ENCODE measurements at regions not wholly inside any gene's neighbourhood (a gene's known extent, or its start where the extent isn't known, plus 50 kb on each side); places are given as distances from the start of the nearest gene placed in this dataset.

DNA sequence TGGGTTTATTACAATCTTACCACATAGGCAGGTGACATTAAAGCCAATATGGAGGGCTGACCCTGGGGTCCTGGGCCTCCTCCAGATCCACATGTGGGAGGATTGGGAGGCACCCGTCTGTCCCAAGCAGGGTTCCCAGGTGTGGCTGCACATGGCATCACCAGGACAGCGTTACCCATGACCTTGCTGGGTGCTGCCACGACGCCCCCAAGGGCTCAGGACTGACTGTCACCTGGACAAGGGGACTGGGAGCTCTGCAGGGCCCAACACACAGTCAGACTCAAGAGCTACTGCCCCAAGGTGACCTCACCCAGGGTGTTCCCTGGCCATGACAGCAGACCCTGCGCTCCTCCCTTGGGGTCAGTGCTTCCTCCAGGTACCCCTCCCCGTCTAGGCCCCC, 437.4 kb upstream of the MYT1L start:
- ChIA-PET POLR2A (no interaction called here), CTCF (no interaction called here)
- H3K27me3 Mint-ChIP-seq = no peaks in the 10 kb centered on the region
- H3K4me1 Mint-ChIP-seq (ENCODE audit: low read depth) = no peaks in the 10 kb centered on the region
- H3K36me3 Mint-ChIP-seq = no peaks in the 10 kb centered on the region
- no peak for DNase-seq
- intact Hi-C loops (cut with micrococcal nuclease) = no loop called here
- H3K9me3 Mint-ChIP-seq = no peaks in the 10 kb centered on the region
- H3K4me3 Mint-ChIP-seq = no peak overlapping the region
- no peak overlapping the region for H3K27ac Mint-ChIP-seq

DNA sequence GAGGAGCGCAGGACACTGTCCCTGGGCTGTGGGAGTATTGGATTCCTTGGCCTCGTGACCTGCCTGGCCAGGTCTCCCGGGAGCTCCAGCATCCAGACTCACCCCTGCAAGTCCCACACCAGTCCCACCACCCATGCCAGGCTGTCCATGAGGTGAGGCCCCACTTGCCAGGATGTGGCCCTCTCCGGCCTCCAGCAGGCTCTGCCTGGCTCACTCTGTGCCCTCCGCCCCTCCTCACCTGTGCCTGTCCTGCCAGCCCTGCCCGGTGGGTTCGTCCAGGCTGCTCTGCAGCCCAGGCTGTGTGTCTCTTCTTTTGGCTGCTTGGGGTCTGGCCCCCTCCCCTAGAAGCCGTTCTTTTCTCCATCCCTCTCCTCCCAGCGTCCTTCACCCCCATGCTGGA, 436.8 kb upstream of the MYT1L start:
- no peaks in the 10 kb centered on the region for H3K9me3 Mint-ChIP-seq
- H3K27me3 Mint-ChIP-seq = no peaks in the 10 kb centered on the region
- H3K4me1 Mint-ChIP-seq (ENCODE audit: low read depth) = no peaks in the 10 kb centered on the region
- DNase-seq = no peak
- no peak overlapping the region for H3K4me3 Mint-ChIP-seq
- intact Hi-C loops (cut with micrococcal nuclease) = no loop called here
- ChIA-PET CTCF (no interaction called here), POLR2A (no interaction called here)
- H3K27ac Mint-ChIP-seq = no peak overlapping the region
- no peaks in the 10 kb centered on the region for H3K36me3 Mint-ChIP-seq

DNA sequence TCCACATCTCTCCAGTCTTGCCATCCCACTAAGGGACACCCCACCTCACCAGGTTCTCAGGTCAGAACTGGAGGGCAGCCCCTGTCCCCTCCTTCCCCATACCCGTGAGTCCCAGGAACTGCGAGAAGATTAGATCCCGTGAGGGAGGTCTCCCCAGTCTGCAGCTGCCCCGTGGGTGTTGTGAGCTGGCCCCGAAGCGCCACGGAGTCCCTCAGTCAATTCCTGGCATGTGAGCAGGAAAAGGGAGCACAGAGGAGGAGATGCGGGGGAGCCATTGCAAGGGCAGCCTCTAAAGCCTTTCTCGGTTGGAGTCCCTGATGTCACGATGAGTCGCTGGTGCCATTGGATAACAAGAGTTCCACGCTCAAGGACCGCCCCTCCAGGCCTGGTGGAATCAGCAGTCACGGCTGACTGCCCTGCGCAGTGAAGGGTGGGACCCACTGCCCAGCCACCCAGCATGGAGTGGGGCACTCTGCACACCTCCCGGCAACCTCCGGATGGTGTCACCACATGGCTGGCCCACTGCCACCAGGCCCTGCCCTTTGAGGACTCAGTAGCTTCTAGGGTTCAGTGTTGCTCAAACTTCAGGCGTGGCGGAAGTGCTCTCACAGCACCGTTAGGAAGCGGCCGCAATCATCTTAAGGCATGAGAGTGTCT, 434.9 kb upstream of the MYT1L start:
- Mint-ChIP-seq H3K27ac (no peak overlapping the region), H3K4me1 (ENCODE audit: low read depth) (no peaks in the 10 kb centered on the region), H3K4me3 (no peak overlapping the region), H3K27me3 (no peaks in the 10 kb centered on the region), H3K36me3 (no peaks in the 10 kb centered on the region), H3K9me3 (no peaks in the 10 kb centered on the region)
- POLR2A ChIA-PET = no interaction called here
- DNase-seq = no peak
- CTCF ChIA-PET = no interaction called here
- intact Hi-C loops (cut with micrococcal nuclease) = no loop called here

DNA sequence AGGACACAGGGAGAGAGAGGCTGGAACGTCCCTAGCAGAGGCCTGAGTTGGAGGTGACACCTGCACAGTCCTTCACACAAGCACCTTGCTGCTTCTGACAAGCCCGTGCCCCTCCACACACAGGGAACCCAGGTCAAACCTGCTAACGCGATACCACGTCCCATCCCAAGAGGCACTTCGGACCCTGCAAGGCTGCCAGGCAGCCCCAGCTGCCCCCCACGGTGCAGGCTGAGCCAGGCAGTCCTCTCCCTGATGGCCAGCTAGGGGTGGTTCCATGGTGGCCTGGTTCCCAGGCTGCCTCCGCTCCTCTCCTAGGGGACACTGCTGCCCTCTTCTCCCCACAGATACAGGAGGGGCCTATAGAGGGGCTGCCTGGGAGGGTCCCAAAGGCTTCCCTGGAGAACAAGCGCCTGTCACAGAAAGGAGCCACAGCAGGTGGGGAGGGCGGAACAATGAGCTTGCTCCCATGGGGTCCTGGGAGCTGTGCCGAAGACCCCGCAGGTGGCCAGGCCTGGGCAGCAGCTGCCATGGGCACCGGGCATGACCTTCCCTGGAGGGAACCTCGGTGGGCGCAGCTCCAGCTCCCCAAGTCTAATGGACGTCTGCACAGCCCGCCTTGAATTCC, 434.2 kb upstream of the MYT1L start:
- ChIA-PET POLR2A (no interaction called here), CTCF (no interaction called here)
- intact Hi-C loops (cut with micrococcal nuclease) = no loop called here
- no peaks in the 10 kb centered on the region for H3K27me3 Mint-ChIP-seq
- no peak overlapping the region for H3K4me3 Mint-ChIP-seq
- H3K9me3 Mint-ChIP-seq = no peaks in the 10 kb centered on the region
- no peak overlapping the region for H3K27ac Mint-ChIP-seq
- no peak for DNase-seq
- no peaks in the 10 kb centered on the region for H3K4me1 Mint-ChIP-seq (ENCODE audit: low read depth)
- no peaks in the 10 kb centered on the region for H3K36me3 Mint-ChIP-seq

DNA sequence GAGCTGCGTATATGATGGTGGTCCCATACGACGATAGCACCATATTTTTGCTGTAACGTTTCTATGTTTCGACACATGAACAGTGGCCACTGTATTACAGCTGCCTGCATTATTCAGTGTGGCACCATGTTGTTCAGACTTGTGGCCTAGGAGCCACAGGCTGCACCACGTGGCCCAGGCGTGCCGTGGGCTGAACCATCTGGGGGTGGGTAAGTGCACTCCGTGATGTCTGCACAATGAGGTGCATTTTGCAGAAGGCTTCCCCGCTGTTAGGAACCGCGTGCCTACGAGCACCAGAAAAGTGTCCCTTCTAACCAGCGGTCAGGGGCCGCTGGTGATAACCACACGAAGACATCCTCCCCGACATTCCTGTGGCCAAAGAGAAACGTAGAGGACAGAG, 433.7 kb upstream of the MYT1L start:
- Mint-ChIP-seq H3K4me1 (ENCODE audit: low read depth) (no peaks in the 10 kb centered on the region), H3K27me3 (no peaks in the 10 kb centered on the region), H3K36me3 (no peaks in the 10 kb centered on the region), H3K9me3 (no peaks in the 10 kb centered on the region), H3K27ac (no peak overlapping the region), H3K4me3 (no peak overlapping the region)
- CTCF ChIA-PET = no interaction called here
- POLR2A ChIA-PET = no interaction called here
- no peak for DNase-seq
- intact Hi-C loops (cut with micrococcal nuclease) = no loop called here

DNA sequence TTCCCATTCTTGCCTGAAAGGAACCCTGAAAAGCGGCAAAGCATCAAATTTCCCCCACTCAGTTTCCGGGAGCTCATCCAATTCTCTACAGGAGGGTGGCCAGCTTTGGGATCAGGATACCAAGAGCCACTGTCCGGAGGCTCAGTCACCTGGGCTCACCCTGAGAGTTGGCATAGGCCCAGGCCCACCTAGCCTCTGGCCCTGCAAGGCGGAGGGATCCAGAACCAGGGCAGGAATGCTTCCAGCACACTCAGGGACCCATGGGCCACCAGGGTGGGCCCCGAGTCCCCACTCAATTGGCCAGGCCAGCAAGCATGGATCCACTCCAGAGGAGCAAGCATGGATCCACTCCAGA, 432.9 kb upstream of the MYT1L start:
- no peaks in the 10 kb centered on the region for H3K9me3 Mint-ChIP-seq
- DNase-seq = no peak
- H3K36me3 Mint-ChIP-seq = no peaks in the 10 kb centered on the region
- ChIA-PET CTCF (no interaction called here), POLR2A (no interaction called here)
- H3K27ac Mint-ChIP-seq = no peak overlapping the region
- H3K27me3 Mint-ChIP-seq = no peaks in the 10 kb centered on the region
- intact Hi-C loops (cut with micrococcal nuclease) = no loop called here
- no peak overlapping the region for H3K4me3 Mint-ChIP-seq
- no peaks in the 10 kb centered on the region for H3K4me1 Mint-ChIP-seq (ENCODE audit: low read depth)

- no peaks in the 10 kb centered on the region for H3K9me3 Mint-ChIP-seq
- POLR2A ChIA-PET = no interaction called here
- no peaks in the 10 kb centered on the region for H3K27me3 Mint-ChIP-seq
- no peak overlapping the region for H3K27ac Mint-ChIP-seq
- CTCF ChIA-PET = no interaction called here
- no peaks in the 10 kb centered on the region for H3K36me3 Mint-ChIP-seq
- no peak overlapping the region for H3K4me3 Mint-ChIP-seq
- H3K4me1 Mint-ChIP-seq (ENCODE audit: low read depth) = no peaks in the 10 kb centered on the region
- intact Hi-C loops (cut with micrococcal nuclease) = no loop called here
- DNase-seq = no peak
Observed at GRCh38 chr2:2763351-2764000, 432.4 kb upstream of the MYT1L start.

GRCh38 chr2:2762913-2763312, 431.8 kb upstream of the MYT1L start:
- Mint-ChIP-seq H3K4me1 (ENCODE audit: low read depth) (no peaks in the 10 kb centered on the region), H3K27ac (no peak overlapping the region), H3K36me3 (no peaks in the 10 kb centered on the region), H3K9me3 (no peaks in the 10 kb centered on the region), H3K27me3 (no peaks in the 10 kb centered on the region), H3K4me3 (no peak overlapping the region)
- CTCF ChIA-PET = no interaction called here
- DNase-seq = no peak
- intact Hi-C loops (cut with micrococcal nuclease) = no loop called here
- POLR2A ChIA-PET = no interaction called here

- H3K4me3 Mint-ChIP-seq = no peak overlapping the region
- H3K27ac Mint-ChIP-seq = no peak overlapping the region
- POLR2A ChIA-PET = no interaction called here
- H3K36me3 Mint-ChIP-seq = no peaks in the 10 kb centered on the region
- H3K4me1 Mint-ChIP-seq (ENCODE audit: low read depth) = no peaks in the 10 kb centered on the region
- DNase-seq = no peak
- CTCF ChIA-PET = no interaction called here
- no peaks in the 10 kb centered on the region for H3K9me3 Mint-ChIP-seq
- no peaks in the 10 kb centered on the region for H3K27me3 Mint-ChIP-seq
- intact Hi-C loops (cut with micrococcal nuclease) = no loop called here
Observed at GRCh38 chr2:2762166-2762908, 431.3 kb upstream of the MYT1L start.

DNA sequence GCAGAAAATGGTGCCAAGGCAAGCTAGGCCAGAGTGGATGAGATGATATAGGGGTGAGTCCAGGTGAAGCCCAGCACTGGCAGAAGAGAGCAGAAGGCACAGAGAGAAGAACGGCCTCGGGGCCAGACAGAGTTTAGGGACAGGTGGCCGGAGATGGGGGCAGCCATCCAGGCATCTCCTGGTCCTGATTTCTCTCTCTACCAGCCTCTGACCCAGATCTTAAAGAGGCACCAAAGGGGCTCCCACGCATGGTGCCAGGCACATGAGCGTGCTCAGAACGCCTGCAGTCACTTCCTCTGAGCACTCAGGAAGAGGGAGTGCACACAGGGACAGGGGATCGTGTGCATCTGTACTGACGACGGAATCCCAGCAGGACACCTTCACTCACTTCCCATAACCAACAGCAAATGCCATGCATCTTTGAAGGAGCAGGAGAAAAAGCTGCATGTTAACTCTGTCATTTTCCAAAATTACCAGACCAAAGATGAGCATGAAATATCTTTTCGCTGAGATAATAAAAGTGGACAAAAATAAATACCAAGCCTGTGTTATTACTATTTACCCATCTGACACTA, 427.8 kb upstream of the MYT1L start:
- POLR2A ChIA-PET = no interaction called here
- no peak overlapping the region for H3K27ac Mint-ChIP-seq
- no peaks in the 10 kb centered on the region for H3K27me3 Mint-ChIP-seq
- peaks cover 6% of the 10 kb centered on the region for H3K9me3 Mint-ChIP-seq
- no peaks in the 10 kb centered on the region for H3K4me1 Mint-ChIP-seq (ENCODE audit: low read depth)
- H3K4me3 Mint-ChIP-seq = no peak overlapping the region
- no peaks in the 10 kb centered on the region for H3K36me3 Mint-ChIP-seq
- CTCF ChIA-PET = no interaction called here
- no peak for DNase-seq
- intact Hi-C loops (cut with micrococcal nuclease) = no loop called here

- no peaks in the 10 kb centered on the region for H3K4me1 Mint-ChIP-seq (ENCODE audit: low read depth)
- H3K27me3 Mint-ChIP-seq = no peaks in the 10 kb centered on the region
- no peak overlapping the region for H3K27ac Mint-ChIP-seq
- POLR2A ChIA-PET = no interaction called here
- H3K4me3 Mint-ChIP-seq = no peak overlapping the region
- peaks cover 16% of the 10 kb centered on the region for H3K9me3 Mint-ChIP-seq
- intact Hi-C loops (cut with micrococcal nuclease) = no loop called here
- no peak for DNase-seq
- H3K36me3 Mint-ChIP-seq = no peaks in the 10 kb centered on the region
- CTCF ChIA-PET = no interaction called here
Observed at GRCh38 chr2:2757764-2758163, 426.7 kb upstream of the MYT1L start.

DNA sequence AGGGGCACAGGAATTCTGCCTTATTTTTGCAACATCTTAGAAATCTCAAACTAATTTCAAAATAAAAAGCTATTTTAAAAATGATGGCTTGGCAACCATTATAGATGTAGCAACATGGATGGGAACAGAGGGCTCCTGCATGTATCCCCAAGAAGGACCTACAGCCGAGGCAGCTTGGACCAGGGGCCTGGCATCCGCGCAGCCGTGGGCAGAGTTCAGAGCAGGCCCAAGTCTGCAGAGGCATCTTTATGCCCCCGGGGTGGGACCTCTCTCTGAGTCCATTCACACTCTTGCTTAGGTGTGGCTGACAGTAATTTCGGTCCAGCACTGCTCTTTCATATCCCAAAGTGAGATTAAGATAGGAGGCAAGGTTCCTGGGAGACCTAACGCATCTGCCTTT, 425.8 kb upstream of the MYT1L start:
- H3K27me3 Mint-ChIP-seq = no peaks in the 10 kb centered on the region
- ChIA-PET POLR2A (no interaction called here), CTCF (no interaction called here)
- no peak for DNase-seq
- no peaks in the 10 kb centered on the region for H3K4me1 Mint-ChIP-seq (ENCODE audit: low read depth)
- H3K36me3 Mint-ChIP-seq = no peaks in the 10 kb centered on the region
- H3K27ac Mint-ChIP-seq = no peak overlapping the region
- intact Hi-C loops (cut with micrococcal nuclease) = no loop called here
- H3K9me3 Mint-ChIP-seq = peaks cover 19% of the 10 kb centered on the region
- H3K4me3 Mint-ChIP-seq = no peak overlapping the region

DNA sequence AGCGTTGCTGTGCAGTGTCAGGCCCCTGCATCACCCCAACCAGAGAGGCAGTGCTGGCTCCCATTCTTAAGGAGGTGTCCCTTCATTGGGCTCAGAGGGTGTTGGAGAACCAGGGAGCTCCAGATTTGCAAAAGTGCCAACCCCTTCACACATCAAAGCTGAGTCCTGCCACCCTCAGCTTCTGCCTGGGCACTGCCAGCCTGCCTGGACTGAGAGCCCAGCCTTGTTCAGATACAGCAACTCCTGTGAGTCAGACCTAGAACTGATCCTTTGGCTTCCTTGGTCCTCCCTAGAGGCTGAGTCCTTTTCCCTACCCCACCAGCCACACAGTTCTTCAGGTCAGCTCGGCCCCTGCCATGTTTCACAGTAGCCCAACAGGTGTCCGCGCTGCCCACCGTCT, 424.9 kb upstream of the MYT1L start:
- H3K4me1 Mint-ChIP-seq (ENCODE audit: low read depth) = no peaks in the 10 kb centered on the region
- no peak overlapping the region for H3K27ac Mint-ChIP-seq
- intact Hi-C loops (cut with micrococcal nuclease) = no loop called here
- POLR2A ChIA-PET = no interaction called here
- H3K9me3 Mint-ChIP-seq = peaks cover 22% of the 10 kb centered on the region
- H3K4me3 Mint-ChIP-seq = no peak overlapping the region
- no peaks in the 10 kb centered on the region for H3K36me3 Mint-ChIP-seq
- DNase-seq = no peak
- CTCF ChIA-PET = no interaction called here
- H3K27me3 Mint-ChIP-seq = no peaks in the 10 kb centered on the region

Measured in activated CD4-positive, alpha-beta memory T cell treated with anti-CD3 and anti-CD28 coated beads for 36 hours (primary cell).